HG02763 (cell line): ENCODE measurements at regions not wholly inside any gene's neighbourhood (a gene's known extent, or its start where the extent isn't known, plus 50 kb on each side); places are given as distances from the start of the nearest gene placed in this dataset.
"Not testable (repeated sequence)": the region's sequence is repeated elsewhere in the genome, so short reads cannot be mapped to it uniquely, and the experiment has no call there.

Source experiments
- ATAC-seq: cut with Tn5 transposase; IDR thresholded peaks from one replicate; pipeline ENCODE4 v1.9.1; 2021; ENCODE audit warnings: mild to moderate bottlenecking, moderate library complexity; ENCODE audit not compliant: unreplicated experiment

DNA sequence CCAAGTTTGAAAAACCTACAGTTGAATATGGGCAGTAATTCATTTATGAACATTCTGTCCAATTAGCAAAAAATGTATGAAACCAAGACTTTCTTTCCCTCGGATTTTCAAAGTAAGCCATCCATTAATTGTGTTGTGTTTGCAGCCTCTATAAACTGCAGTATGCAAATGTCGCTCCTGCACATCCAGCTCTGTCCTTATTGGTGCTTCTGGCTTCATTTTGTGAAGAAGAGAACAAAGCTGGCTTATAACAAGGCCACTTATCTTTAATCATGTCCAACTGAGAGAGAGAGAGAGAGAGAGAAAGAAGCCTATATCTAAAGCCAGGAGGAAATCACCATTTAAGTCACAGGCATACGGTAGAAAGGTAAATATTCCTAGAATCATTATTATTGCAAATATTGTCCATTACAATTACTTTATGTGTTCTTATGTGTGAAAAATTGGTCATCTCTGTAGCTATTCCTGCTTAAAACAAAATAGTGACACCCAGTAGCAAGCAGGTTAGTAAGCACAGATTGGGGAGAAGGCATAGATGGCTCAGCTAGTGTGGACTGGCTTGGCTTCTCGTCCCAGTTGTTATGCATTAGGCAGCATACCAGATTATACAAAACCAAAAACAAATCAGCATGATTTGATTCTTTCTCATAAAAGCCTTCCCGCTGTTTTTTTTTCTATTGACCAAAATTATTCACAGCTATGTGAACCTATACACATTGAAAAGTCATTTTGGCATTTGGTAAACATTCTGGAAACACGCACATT is 726.4 kb upstream of the SOX11 start:
- no peak for ATAC-seq

DNA sequence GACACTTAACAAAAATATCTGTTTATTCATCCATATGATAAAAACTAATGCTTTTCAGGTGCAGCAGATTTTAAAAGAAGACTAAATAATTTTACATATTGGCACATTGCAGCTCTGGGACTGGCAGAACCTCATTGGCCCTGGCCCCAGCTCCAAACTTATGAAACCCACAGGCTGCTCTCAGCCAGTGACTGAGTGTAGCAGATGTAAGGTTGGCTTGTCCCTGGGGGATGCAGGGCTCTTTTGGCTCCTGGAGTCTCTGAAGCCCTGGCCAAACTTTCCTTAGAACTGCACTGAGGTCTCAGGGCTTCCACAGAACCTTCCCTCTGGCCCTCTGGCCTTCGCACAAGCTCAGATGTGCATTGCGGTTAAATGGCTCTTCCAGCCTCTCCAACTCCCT is 725.0 kb upstream of the SOX11 start:
- no peak for ATAC-seq

DNA sequence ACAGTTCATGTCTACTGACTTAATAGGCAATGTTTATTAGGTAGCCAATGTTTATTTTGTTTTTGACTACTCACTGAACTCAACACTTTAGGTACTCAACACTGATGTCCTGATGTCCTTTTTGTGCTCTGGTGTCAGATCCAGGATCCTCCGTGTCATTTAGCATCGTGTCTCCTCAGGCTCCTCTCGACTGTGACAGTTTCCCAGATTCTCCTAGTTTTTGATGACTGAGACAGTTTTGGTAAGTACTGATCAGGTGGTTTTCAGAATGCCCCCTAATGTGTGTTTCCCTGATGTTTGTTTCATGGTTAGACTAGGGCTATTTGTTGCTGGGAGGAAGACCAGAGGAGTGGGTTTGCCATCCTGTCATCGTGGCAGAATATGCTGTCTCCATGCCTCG is 719.7 kb upstream of the SOX11 start:
- ATAC-seq = no peak

DNA sequence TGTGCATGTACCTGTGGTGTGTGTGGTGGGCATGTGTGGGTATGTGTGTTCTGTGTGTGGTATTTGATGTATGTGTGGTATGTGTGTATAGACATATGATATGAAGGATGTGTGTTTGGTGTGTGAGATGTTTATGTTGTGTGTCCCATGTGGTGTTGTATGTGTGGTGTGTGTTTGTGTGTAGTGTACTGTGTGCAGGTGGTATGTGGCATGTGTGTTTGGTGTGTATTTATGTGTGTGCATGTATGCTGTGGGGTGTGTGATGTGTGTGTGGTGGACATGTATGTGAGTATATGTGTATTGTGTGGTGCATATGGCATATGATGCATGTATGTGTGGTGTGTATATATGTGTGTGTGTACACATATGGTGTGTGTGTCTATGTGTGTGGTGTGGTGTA is 718.8 kb upstream of the SOX11 start:
- ATAC-seq = no peak

DNA sequence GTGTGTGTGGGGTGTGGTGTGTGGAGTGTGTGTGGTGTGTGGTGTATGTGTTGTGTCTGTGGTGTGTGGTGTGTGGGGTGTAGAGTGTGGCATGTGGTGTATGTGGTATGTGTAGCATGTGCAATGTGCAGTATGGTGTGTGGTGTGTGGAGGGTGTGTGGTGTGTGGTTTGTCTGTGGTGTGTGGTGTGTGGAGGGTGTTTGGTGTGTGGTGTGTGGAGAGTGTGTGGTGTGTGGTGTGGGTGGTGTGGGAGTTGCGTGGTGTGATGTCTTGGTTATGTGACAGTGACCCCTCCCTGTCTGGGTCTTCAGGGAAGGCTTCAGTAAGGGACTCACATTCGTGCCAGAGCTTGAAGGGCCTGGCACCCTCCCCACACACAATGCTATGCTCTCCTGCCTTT is 718.2 kb upstream of the SOX11 start:
- no peak for ATAC-seq

DNA sequence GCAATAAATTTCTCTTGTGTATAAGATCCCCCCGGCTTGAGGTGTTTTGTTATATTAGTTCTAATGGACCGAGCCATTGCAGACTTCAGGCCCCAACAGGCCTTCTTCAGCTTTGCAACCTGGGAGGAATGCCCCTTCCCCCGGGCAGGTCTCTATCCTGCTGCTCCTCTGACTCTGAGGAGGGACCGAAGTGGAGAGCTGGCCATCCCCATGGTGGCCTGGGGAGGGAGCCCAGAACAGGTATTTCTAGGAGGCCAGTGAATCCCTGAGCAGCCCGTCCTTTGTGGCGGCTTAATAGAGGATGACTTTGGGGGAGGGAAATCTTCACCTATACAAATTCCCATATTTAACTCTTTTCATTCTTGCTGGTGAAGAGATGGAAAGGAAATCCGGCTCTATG is 715.8 kb upstream of the SOX11 start:
- ATAC-seq = no peak

DNA sequence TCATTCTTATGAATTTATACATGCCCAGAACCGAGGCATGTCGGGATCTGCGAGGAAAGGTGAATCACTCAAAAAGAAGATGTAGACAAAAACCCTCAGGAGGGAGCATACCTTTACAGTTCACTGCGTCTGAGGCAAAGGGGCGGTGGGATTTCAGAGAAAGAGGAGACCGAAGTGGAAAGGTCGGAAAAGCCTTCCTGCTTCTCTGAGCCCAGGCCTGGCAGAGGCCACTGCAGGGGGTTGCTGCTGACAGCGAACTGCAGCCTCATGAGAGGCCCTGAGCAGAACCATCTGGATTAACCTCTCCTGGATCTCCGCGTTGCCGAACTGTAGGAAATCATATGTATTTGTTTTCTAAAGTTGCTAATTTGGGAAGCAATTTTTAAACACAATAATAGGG is 713.1 kb upstream of the SOX11 start:
- no peak for ATAC-seq

DNA sequence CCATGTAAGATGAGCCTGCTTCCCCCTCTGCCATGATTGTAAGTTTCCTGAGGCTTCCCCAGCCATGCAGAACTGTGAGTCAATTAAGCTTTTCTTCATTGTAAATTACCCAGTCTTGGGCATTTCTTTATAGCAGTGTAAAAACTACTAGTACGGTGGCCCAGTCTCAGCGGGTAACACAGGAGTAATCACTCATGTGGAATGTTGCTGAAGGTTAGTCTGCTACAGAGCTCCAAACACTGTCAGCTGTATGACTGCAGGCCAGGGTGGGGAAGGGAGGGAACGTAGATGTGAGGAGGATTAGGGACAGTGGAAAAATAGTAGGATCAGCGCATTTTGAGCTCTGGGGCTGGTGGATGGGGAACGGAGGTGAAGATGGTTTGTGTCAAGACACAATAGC is 711.2 kb upstream of the SOX11 start:
- no peak for ATAC-seq

DNA sequence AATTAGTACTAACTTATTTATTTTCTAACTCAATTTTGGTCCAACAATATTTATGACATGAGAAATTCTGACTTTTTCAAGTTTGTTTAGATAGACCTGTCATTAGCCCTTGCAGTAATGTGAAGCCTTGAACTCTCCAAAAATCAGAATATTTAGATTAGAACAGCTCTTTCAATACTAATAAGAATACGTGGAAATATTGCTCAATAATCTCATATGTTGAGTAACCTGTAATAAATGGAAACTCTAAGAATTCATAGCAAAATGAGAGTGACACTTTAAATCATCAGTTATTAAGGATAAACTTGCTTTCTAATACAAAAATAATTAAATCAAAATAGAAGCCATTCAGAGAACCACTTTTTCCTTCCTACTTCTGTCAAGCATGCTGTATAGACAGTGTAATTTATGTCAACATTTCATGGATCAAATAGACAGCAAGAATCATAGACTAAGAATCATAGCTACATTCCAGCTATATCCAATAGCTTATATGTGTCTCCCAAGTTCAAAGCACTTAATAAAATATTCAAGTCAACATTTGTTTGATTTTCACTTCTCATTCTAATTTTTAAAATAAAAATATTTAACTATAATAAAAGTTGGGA is 710.3 kb upstream of the SOX11 start:
- ATAC-seq = no peak

DNA sequence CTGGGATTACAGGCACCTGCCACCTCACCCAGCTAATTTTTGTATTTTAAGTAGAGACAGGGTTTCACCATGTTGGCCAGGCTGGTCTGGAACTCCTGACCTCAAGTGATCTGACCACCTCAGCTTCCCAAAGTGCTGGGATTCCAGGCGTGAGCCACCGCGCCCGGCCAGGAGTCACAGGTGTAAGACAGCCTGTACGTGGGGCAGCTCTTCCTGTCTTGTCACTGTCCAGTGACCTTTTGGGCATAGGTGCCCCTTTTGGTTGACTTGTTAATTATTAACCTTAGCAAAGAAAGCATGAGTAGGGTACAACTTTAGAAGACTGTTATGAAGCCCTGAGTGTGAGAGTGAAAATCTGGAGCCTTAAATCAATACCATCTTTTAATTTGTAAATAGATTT is 703.7 kb upstream of the SOX11 start:
- not testable (repeated sequence) for ATAC-seq

DNA sequence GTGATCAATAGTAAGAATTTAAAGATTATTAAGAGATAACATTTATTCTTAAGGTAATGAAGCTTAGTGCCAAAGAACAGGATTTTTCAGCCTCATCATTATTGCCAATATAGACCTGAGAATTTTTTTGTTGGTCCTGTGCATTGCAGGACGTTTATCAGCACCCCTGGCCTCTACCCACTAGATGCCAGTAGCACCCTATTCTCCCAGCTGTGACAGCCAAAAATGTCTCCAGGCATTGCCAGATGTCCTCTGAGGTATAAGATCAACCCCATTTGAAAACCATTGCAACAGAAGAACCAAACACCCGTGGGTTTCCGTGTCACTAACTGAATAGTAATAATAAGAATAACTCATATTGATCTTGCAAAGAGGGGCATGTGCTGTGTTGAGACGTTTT is 700.0 kb upstream of the SOX11 start:
- ATAC-seq = no peak

DNA sequence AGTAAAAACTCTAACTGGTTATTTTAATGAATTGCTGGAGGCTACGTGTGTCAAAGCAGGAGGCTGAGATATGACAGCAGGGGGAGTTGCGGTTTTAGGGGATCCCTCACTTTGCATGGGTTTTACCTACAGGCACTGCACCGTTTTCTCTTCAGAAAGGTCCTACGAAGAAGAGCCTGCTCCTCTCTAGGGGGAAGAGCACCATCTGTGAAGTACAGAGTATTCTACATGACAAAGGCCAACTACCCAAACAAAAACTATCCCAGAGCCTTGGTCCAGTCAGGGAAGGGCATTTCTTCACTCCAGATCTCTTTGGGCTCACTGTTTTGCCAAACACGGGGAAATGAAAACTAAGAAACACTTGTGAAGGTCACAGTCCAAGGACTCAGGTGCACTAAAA is 696.7 kb upstream of the SOX11 start:
- no peak for ATAC-seq

DNA sequence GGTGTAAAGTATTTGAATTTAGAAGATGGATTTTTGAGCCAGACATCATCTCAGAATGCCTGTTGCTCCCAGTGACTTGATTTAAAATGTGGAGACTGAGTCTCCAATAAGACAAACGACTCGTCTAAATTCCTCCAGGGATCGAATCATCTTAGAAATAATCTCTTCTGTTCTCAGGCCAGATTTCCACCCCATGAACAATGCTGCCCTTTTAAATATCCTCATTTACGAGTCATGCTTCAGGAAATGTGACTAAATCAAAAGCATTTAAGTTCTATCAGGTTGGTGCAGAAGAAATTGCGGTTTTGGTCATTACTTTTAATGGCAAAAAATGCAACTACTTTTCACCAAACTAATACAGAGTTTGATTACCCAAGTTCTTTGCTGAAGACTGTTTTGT is 684.6 kb upstream of the SOX11 start:
- ATAC-seq = no peak

DNA sequence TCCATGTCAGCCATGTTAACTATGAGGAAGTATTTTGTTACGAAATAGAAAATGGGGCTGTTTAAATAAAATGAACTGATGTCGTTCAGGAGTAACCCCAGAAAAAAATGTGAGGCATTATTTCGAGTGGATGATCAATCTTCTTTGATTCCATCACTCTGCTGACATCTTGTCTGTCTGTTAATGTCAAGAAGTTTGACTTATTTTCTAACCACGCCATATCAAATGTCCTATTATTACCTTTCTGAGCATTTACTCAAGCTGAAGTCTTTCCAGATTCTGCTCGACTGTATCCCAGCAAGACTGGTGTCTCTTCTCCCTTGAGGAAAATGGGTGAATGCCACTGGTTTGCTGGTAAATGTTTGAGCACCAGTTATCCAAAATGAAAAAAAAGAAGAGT is 672.9 kb upstream of the SOX11 start:
- no peak for ATAC-seq

DNA sequence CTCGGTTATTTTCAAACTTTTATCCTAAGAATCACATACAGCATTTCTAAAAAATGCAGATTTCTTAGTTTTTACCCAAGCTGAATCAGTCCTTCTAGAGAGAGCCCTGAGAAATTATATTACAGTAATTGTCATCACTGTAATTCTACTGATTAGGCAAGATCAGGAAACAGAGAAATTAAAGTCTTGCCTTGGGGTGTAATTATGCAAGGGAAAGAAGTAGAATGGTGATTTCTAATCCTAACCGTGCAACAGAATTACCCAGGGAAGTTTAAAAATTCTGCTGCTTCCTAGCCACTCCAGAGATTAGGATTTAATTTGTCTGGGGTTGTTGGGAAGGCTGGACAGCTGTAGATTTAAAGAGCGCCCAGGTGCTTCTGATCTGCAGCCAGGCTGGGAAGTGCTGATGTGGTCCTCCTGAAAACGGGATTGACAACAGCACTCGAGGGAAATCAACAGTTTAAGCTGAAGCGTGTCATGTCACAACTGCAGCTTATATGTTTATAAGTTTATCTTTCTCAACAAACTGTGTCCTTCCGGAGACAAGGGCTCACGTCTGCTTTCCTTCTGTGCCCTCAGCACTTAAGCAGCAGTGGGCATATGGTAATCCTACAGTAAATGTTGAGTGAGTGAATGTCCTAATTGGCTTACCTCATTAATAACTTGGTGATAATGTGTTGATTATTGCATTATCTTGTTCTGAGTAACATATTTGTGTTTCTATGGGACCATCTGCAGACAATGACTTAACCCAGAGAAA is 671.9 kb upstream of the SOX11 start:
- no peak for ATAC-seq

DNA sequence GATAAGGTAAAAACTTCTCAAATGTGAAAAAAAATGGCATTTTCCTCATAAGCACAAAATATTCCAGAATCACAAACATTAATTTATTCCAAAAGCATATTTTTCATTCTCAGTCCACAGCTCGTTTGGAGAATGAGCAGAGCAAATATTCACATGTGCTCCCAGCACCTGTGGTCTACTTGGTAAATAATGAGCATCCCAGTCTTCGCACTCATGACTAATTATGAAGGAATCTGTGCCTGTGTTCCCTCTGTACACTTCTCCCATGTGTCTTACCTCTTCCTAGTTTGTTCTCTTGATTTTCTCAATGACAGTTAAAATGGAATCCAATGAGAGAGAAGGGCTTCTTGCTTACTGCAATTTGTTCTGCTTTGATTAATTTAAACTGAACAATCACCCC is 671.0 kb upstream of the SOX11 start:
- no peak for ATAC-seq

DNA sequence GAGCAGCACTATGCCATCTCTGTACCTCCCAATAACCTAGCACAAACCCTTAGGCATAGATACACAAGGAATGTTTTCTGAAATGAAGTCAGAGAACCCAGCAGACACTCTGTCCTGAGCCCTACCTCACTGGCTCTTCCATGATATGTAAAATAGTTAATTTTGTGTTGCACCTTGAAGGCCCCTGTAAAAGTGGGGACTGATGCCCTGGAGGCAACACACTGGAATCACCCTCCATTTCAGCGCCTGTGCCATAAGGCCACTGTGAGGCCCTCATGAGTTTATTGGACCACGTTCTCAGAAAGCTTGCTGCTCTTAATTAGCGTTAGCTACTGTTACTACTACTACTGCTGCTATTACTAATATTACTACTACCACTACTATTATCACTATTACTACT is 670.1 kb upstream of the SOX11 start:
- no peak for ATAC-seq

DNA sequence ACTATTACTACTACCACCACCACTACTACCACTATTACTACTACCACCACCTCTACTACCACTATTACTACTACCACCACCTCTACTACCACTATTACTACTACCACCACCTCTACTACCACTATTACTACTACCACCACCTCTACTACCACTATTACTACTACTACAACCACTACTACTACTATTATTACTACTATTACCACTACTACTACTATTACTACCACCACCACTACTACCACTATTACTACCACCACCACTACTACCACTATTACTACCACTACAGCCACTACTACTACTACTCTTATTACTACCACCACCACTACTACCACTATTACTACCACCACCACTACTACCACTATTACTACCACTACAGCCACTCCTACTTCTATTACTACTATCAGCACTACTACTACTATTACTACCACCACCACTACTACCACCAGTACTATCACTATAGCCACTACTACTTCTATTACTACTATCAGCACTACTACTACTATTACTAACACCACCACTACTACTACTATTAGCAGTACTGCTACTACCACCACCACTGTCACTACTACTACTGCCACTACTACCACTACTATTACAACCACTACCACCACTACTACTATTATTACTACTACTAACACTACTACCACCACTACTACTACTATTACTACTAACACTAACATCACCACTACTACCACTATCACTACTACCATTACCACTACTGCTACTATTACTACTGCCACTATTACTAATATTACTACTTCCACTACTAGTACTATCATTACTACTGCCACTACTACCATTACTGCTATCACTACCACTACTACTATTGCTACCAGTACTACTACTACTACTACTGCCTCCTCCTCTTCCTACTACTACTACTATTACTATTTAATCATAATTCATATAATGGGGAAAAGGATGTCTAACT is 669.2 kb upstream of the SOX11 start:
- not testable (repeated sequence) for ATAC-seq

DNA sequence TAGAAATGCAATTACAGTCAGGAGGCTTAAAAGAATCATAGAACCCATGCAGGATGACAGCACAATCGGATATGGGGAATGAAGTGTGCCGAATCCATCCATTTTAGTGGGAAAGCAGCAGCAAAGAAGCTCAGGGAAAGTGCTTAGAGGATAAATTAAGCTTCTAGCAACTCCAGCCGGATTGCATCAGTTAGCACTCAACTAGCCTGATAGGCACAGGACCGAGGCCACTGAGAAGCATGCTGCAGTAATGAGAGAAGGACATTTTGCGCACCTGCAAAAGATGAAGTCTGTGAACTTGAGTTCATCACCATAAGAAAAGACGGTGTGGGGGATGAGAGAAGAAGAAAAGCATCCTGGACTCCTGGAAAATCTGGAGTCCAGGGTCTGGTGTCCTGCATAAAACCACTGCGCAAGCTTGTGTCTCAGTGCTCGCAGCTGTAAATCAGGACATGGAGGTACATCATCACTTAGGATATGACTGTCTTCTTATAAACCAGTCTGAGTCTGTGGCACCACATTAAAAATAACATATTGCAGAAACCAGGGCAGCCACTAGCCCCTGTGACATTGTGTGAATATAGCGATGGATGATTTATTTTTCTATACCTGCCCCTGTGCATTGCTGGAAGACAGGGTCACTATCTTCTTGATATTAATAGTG is 665.5 kb upstream of the SOX11 start:
- ATAC-seq = no peak

DNA sequence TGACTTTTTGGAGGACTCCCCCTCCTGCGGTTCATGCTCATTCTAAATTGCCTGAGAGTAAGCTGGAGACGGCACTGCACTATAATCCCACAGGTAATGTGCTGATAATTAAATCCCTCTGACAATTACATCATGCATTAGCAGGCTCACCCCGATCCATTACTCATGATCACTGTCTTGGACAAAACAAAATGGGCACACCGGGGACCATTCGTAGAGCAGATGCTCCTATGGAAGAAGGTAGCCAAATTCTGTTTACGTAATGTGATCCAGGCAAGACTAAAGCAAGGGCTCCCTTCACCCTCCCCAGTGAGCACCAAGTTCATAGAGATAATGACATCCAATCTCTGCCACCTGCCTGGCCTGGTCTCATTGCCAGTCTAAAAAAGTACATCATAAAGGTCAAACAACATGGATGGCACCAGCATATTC is 657.1 kb upstream of the SOX11 start:
- no peak for ATAC-seq

DNA sequence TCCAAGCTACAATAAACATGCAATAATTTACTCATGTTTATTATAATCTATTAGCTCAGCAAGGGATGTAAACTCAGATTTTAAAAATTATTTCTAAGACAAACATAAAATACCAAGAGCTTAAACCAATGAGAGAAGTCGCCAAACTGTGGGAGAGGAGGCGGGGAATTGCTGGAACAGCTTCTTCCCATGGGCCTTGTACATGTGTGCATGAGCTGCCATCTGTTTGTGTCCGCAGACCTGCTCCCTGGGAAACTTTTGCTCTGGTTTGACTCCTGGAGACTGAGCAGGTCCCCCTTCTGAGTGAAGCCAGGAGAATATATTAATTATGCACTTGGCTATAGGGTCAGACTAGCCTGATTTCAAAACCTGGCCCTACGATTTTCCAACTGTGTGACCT is 655.9 kb upstream of the SOX11 start:
- ATAC-seq = no peak
